Stimulated activated CD4-positive, alpha-beta T cell treated with anti-CD3 and anti-CD28 coated beads, Interleukin-1b, Interleukin-23, amount 100 ng/mL, for 24 hours (primary cell): ENCODE measurements at regions not wholly inside any gene's neighbourhood (a gene's known extent, or its start where the extent isn't known, plus 50 kb on each side); places are given as distances from the start of the nearest gene placed in this dataset.

ENCODE experiments used
- DNase-seq, 4 experiments: peaks; one replicate each; pipeline ENCODE4 v3.0.0-alpha.2; 2020; ENCODE audit warnings: low read depth in 4 of 4, low spot score in 1 of 4

DNA sequence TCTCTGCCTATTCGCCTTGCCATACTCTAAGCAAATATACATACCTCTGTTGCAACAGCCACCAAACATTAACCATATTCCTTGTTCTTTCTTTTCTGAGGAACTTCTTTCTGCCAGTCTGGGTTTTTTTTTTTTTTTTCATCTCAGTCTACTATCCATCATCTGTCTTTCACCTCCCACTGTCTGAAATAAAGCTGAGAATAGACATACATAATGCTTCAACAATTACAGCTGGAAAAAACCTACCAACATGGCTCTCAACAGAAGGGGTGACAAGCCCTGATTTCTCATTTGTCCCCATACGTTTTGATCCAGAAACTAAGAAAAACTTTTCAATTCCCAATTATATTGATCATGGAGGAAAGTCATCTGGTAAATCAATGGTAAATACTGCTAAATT lies 728.8 kb upstream of the POU3F3 start:
- DNase-seq, result no peak

DNA sequence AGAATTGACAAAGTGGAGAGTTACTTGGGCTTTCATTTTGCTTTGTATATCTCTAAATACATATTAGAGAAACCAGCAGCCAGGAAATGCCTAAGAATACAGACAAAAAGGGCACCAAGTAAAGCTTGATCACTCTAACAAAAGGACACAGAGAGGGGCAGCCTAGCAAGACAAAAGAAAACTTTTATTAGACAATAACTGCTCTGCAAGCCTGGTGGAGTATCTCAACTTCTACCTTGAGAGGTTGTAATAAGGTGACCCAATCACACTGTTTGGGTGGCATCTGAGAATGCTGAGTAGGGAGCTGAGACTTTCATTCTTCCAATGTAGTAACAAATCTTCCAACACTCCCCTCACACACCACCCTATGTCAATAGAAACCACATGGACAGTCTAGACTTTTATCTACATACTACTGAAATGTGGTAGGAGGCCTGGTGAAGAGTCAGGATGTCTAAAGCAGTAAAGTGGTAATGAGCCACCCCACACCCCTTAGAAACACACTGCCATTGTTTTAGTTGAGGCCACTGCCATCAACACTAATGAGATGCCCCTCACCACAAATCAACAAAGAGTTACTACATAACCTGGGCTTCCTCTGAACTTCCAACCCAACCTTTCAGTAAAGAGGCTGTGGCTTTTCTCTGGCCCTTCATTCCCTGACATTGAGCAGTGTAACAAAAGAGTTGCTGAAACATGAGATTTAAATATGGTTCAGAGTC lies 726.7 kb upstream of the POU3F3 start:
- no peak for DNase-seq

DNA sequence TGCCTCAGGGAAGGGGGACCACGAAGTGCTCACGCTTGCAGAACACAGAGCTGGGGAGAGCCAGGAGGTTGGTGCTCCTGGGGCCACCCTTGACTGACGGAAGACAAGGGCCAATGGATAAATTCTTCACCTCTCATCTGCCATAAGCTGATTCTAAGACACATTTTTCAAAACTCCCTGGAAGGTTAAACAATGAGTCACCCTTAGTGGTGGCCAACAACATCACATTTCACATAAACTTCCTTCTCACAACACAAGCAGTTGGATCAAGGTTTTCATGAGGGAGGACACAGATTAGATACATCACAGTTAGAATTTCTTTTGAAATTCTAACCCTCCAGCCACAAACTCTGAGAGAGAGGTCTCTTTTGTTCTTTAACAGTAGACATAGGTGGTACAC lies 713.6 kb upstream of the POU3F3 start:
- DNase-seq, result no peak

DNA sequence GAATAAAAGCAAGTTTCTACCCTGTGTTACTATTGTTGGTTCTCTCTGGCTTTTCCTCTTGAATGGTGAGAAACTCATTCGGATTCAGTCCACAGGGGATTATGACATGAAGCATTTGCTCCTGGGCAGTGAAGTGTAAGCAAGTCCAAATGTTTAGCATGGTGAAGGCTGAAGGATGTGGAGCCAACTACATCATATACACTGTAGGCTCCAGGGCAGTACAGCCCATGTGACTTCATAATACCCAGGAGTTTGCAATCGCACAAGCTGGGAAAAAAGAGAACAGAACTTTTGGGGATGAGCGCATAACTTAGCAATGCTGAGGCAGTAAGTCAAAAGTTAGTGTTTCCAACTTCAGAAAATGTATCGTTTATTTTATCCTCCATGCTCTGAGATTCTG lies 695.7 kb upstream of the POU3F3 start:
- DNase-seq, result no peak

DNA sequence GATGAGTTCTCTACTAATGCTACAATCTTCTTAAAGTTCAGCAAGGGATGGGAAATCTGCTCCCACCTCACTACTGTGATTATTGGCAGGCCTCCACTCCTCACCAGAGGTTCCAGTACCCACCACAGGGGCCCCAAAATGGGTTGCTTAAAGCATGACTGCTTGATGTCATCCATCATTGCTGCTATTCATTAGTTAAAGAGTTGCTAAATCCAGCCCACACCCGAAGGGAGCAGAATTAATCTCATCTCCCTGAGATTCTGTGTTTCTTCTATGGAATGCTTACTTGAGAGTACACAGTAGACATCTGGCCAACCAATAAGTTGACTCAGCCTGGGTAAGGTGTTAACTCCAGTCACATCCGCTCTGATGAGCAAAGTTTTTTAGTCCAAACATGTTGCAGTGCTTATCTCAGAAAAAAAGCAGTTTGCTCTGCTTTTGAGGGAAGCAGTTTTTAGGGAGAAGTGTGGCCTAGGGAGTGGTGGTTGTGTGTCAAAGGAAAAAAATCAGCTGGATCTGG lies 690.2 kb upstream of the POU3F3 start:
- DNase-seq, result no peak

DNA sequence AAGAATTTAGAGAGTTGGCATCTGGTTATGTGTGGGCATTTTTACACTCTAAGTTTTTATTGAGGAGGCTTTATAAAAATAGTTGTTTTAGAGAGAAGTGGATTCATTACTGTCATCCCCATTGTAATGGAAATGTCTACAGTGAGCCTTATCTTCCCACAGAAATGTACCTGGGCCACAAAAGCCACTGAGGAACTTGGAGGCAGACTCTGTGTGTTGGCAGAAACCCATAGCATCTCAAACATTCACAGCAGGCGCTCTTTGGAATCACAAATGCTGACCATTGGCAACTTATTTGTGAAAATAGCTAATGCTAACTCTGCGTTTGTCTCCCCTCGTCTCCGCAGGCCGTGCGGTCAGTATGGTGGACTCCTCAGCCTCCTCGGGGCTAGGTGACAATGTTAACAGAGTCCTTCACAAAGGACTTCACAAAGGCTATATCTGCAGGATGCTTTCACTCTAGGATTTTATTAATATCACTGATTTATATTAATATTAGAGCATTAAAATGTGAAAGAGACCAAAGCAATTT lies 689.1 kb upstream of the POU3F3 start:
- DNase-seq, result no peak

DNA sequence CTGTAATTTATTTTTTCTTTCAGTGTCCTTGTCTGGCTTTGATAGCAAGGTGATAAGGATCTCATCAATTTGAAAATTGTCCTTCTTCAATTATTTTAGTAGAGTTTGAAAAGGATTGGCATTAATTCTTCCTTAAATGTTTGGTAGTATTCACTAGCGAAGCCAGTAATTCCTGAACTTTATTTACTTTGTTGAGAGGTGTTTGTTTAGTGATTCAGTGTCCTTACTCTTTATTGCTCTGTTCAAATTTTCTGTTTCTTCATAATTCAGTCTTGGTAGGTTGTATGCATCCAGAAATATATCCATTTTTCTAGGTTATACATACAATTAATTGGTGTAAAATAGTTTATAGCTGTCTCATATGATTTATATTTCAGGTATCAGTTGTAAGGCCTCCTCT lies 676.7 kb upstream of the POU3F3 start:
- no peak for DNase-seq

DNA sequence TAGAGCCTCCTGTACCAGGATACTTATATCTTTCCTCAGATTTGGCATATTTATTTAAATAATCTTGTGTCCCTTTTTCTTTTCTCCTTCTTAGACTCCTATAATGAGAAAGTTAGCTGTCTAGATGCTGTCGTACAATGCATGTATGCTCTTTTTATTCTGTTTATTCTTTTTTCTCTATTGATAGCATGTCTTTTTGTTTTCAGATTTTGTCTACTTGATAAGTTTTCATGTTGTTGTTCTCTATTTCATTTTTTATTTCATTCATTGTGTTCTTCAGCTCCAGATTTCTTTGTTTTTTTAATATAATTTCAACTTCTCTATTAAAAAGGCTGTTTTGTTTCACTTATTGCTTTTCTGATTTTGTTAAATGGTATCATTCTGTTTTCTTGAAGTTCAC lies 674.3 kb upstream of the POU3F3 start:
- no peak for DNase-seq

DNA sequence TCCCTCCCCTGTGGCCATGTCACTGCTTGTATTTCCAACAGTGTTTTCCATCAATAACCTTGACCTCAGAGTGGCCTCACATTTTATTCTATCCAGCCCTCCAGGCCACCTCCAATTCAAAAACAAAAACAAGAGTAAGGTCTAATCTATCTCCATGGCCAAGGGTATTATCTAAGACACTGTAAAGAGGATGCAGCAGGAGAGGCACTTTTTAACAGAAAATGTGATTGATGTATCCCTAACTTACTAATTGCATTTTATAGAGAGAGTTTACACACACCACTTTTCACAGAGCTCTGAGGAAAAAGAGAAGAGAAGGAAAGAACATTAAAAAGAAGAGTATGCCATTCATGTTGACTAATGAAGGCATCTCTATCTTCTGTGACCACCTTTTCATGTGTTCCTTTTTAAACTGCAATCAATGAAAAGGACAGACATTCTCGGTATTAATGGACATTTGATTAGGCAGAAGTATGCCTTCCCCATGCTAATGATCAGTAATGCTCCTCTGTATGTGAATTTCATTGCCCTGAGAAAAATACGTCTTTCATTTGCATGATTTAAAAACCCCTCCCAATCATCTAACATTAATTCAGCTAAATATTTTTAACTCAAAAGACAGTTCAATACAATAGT lies 653.3 kb upstream of the POU3F3 start:
- no peak for DNase-seq

DNA sequence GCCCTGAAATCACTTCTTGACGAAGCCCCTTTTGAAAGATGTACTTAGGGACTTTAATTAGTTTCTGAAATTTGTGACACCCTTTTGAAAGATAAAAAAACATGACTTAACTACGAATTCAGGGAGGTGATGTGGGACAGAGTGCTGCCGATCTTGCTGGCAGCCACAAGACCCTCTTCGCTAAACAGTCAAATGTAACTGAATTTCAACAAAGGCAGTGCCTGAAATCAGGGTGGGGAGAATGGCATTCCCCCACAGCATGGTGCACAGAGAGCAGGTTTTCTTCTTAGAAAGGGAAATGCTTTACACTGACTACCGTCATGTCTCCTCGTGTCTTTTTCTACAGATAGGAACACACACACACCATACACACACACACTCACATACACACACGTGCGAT lies 640.2 kb upstream of the POU3F3 start:
- no peak for DNase-seq

DNA sequence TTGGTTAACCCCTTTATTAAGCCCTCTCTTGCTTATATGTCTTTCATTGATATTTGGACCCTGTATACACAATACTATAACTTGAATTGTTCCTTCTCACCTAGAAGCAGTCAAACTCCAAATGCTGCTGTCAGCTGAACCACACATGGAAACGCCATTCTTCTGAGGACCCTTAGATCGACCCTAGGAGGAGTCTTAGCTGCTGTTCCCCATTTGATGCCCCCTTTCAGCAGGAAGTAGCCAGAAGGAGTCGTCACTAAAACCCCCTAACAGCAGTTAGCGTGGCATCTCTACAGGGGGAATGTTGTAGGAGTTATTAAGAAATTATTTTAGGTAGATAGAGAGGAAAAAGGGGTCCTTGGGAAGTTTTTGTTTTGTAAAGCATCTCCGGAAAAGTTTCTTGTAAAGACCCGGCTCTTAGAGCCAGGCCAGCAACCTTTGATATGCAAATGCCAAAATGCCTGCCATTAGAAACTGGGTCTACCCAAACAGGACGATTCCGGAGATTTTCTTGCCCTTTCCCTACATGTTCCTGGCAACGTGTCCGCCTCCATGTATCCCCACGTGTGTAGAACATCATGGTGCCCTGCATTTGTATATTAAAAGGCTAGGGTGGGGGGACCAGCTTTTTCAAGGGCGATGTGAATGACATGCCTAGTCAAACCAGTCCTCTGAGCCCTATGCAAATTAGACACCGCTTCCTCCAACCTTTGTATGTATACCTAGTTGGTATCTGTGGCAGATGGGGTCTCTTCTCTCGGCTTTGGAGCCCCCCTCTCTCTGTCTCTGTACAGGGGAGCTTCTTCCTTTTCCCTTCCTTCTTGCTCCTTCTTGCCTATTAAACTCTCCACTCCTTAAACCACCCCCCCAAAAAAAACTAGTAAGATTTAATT lies 638.4 kb upstream of the POU3F3 start:
- DNase-seq, result no peak

DNA sequence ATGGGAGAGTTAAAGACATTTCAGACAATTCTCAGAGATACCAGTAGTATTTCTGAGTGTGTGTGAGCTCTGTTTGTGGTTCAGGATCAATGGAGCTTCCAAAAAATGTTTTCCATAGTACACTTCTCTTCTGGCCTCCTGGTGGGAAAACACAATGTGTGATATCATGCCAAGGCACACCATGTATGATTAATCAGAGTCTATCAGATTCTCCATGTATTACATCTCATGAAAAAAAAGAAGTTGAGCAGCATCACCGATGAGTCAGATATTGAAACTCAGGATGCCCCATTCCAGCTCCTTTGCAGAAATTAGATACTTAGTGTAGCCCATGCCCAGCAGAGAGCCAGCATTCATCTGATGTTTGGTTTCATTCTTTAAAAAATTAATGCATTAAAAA lies 620.3 kb upstream of the POU3F3 start:
- no peak for DNase-seq

DNA sequence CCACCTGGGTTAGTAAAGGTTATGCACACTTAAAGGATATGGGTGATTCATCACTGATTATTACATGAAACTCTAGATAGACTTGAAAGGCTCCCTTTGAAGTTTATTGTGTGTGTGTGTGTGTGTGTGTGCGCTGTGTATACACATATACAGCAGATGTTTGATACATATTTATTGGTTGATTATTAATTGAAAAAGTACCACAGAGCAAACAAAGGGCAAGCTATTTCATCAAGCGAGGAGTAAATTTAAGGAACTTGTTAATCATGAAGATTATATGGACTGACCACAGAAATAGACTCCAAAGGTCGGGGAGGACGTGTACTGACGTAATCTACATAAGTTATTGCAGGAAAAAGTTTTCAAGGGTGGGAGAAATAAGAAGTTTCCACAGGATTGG lies 617.4 kb upstream of the POU3F3 start:
- DNase-seq, result no peak

DNA sequence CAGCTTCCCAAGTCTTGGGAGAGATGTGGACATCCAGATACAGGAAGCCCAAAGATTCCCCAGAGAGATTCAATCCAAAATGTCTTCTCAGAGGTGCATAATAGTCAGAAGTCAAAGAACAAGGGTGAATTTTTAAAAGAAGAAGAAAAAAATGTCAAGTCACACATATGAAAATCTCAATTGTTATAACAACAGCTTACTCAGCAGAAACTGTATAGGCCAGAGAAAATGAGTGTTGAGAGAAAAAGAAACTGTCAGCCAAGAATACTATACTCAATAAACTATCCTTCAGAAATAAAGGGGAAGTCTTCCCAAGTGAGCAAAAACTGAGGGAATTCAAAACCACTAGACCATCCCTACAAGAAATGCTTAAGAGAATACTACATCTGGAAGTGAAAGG lies 612.9 kb upstream of the POU3F3 start:
- DNase-seq, result no peak

DNA sequence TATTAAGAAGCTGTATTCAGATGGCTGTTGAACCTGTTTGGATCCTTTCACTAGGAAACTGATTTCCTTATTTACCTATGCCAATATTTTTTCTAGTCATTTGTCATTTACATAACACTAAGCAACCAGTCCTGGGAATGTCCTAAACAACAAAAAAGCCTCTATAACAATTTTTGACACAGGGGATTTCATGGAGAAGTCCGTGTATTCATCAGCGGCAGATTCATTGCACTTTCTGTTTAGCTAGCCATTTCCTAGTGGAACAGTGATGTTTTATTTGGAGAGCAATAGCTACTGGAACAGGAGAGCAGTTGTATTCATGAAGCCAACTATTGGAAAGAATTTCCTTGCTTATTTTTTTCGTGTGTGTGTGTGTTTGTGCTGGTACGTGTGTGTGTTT lies 604.3 kb upstream of the POU3F3 start:
- no peak for DNase-seq

DNA sequence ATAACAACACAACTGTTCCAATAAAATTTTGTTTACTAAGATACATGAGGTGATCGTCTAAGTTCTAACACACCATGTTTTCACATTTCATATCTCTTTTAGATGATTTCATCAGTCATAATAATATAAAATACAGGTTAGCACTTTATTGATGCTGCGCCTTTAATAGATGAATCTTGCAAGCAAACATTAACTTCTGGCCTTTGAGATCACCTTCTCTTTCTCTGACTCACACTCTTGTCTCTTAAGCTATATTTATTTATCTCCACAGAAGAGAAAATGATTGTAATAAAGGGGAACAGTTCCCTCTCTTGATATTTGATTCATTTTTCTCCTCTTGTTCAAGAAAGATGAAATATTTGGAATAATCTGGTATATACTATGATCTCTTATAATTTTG lies 603.3 kb upstream of the POU3F3 start:
- no peak for DNase-seq

DNA sequence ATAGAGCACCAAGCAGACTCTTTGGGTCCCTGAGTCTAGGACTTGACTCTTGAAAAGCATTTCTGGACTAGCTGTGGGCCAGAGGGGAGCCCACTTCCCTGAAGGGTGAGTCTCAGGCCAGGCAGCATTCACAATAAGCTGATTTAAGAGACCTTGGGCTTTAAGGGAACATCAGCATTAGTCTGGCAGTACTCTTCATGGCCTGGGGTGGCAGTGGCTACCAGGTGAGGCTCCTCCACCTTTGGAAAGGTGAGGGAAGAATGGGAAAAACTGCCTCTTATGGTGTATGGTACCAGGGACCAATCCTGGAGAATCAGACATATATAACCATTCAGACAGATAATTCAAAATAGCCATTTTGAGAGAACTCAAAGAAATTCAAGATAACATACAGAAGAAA lies 599.9 kb upstream of the POU3F3 start:
- DNase-seq, result no peak

DNA sequence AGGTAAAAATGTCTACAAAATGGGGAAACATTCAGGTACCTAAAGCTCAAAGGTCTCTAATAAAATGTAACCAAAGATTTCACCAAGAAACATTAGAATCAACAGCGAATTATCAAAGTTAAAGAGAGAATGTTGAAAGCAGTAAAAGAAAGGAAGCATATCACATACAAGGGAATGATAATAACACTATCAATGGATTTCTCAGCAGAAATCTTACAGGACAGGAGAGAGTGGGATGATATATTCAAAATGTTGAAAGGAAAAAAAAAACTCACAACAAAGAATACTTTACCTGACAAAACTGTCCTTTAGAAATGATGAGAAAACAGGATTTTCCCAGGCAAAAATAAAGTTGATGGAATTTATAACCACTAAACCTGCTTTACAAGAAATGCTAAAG lies 591.2 kb upstream of the POU3F3 start:
- DNase-seq, result no peak

DNA sequence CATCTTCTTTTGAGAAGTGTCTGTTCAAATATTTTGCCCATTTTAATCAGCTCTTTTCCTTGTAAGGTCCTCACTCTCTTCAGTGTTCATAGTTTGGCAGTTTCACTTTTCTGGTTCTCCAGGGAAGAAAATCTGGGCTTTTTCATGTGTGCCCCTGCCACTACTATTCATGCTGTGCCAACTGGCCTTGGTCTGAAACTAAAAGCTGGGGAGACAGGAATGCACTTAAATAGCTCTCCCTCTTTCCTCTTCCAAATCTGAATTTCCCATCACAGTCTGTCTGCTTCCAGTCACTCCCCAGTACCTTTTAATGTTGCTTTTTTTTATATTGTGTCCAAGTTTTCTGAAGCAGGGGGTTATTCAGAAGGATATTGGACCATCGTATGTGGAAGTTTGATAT lies 574.3 kb upstream of the POU3F3 start:
- DNase-seq, result no peak

DNA sequence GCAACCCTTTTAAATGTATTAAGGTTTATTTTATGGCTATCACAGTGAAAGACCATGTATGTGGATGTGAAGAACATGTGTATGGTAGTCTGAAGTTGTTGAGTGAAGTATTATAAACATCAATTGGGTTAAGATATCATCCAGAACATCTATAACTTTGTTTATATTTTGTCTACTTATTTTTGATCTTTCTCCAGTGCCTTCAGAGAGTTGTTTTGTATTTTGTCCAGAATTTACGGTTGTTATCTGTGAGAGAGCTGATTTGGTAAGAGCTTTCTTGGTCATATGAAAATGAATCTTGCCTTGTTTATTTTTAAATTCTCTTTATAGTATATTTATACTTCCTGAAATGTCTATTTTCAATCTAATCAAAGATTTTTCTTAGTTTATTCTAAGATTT lies 573.7 kb upstream of the POU3F3 start:
- no peak for DNase-seq

DNA sequence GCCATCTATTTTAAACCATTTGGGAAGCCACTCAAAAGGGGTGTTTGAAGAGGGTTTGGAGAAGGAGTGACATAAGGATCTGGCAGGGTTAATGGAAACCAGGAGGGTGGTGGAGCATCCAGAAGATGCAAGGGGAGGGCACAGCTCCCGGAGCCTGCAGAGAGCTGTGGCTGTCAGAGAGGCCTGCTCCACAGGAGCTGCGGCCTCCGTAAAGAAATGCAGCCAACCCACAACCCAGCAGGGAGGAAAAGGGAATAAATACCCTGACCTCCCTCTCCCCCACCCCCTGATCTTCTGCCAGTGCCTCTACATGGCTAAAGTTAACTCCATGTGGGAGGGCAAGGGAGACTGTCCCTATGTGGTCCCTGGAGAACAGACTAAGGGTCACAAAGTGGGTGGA lies 567.1 kb upstream of the POU3F3 start:
- no peak for DNase-seq
